T-cell (primary cell): ENCODE measurements at regions not wholly inside any gene's neighbourhood (a gene's known extent, or its start where the extent isn't known, plus 50 kb on each side); places are given as distances from the start of the nearest gene placed in this dataset.

ENCODE experiments used
- ATAC-seq, 4 experiments: fragments of 200-7000 bp in 3 of 4; fragments of 150-1000 bp in 1 of 4; cut with Tn5 transposase; replicated peaks in 1 of 4; 1 replicate in 3 of 4; 2 replicates in 1 of 4; pipeline ENCODE4 v1.10.0; 2021; ENCODE audit warnings: moderate library complexity in 3 of 4, mild to moderate bottlenecking in 2 of 4, moderate number of reproducible peaks in 1 of 4
- CTCF ChIA-PET, 2 donors: fragments of 300-600 bp; sonication (Branson Sonifier 250); formaldehyde crosslinking; loops; one replicate each; lab custom pipeline; 2022; ENCODE audit warnings: antibody characterized with exemption in 2 of 2; lab: Charles Lee
- POLR2A ChIA-PET, 2 donors: fragments of 300-600 bp; sonication (Branson Sonifier 250); formaldehyde crosslinking; loops; one replicate each; lab custom pipeline; 2022; ENCODE audit warnings: antibody characterized with exemption in 2 of 2; lab: Charles Lee
- DNase-seq, 35 experiments: peaks; one replicate each; pipeline versions ENCODE4 v3.0.0 to v3.0.0-alpha.2; 2013 to 2023
- H3K27ac ChIP-seq: one replicate; pipeline ENCODE4 v1.5.1; 2013; ENCODE audit warnings: low read length
- H3K27me3 ChIP-seq, 2 experiments: replicated peaks in 1 of 2; 1 replicate in 1 of 2; 2 replicates in 1 of 2; pipeline versions ENCODE4 v1.6.1 to v1.7.0; 2013; ENCODE audit warnings: low read length in 1 of 2, mixed read lengths in 1 of 2; ENCODE audit not compliant: control insufficient read depth in 2 of 2, insufficient read depth in 2 of 2; ENCODE audit errors: extremely low read depth in 1 of 2
- H3K36me3 ChIP-seq, 2 donors: 1 replicate in 1 of 2; 2 replicates in 1 of 2; pipeline versions ENCODE4 v1.6.1 to v1.7.0; 2013; ENCODE audit warnings: low read length in 1 of 2; ENCODE audit not compliant: control insufficient read depth in 2 of 2, insufficient read depth in 1 of 2; ENCODE audit errors: extremely low read depth in 1 of 2
- H3K4me1 ChIP-seq, 2 experiments: 1 replicate in 1 of 2; 2 replicates in 1 of 2; pipeline versions ENCODE4 v1.6.1 to v1.7.0; 2013; ENCODE audit warnings: low read length in 2 of 2, mixed read lengths in 1 of 2; ENCODE audit not compliant: insufficient read depth in 2 of 2, control insufficient read depth in 1 of 2; ENCODE audit errors: extremely low read depth in 1 of 2
- H3K4me3 ChIP-seq, 2 donors: 1 replicate in 1 of 2; 2 replicates in 1 of 2; pipeline versions ENCODE4 v1.5.1 to v1.7.0; 2013; ENCODE audit warnings: mild to moderate bottlenecking in 2 of 2, low read length in 1 of 2, moderate library complexity in 1 of 2; ENCODE audit not compliant: control insufficient read depth in 1 of 2; ENCODE audit errors: extremely low read depth in 1 of 2
- H3K9me3 ChIP-seq: 2 replicates; pipeline ENCODE4 v1.7.0; 2013
- H3K27ac Mint-ChIP-seq, 2 donors: one replicate each; pipeline ENCODE4 v1.8.0; 2020 to 2021; ENCODE audit warnings: mild to moderate bottlenecking in 2 of 2, mixed read lengths in 2 of 2
- H3K27me3 Mint-ChIP-seq, 2 donors: one replicate each; pipeline ENCODE4 v1.8.0; 2021 to 2022; ENCODE audit warnings: mixed read lengths in 2 of 2
- H3K36me3 Mint-ChIP-seq: one replicate; pipeline ENCODE4 v1.8.0; 2021; ENCODE audit warnings: mixed read lengths
- H3K4me1 Mint-ChIP-seq, 3 donors: one replicate each; pipeline ENCODE4 v1.8.0; 2020 to 2022; ENCODE audit warnings: mixed read lengths in 3 of 3, mild to moderate bottlenecking in 1 of 3
- H3K4me3 Mint-ChIP-seq, 3 donors: one replicate each; pipeline ENCODE4 v1.8.0; 2020 to 2022; ENCODE audit warnings: mild to moderate bottlenecking in 3 of 3, mixed read lengths in 3 of 3, moderate library complexity in 3 of 3
- H3K9me3 Mint-ChIP-seq, 3 donors: one replicate each; pipeline ENCODE4 v1.8.0; 2020 to 2022; ENCODE audit warnings: mixed read lengths in 3 of 3
- WGBS: methylation state at CpG from one replicate; pipeline ENCODE4 v1.1.5; 2013; ENCODE audit warnings: missing lambda C conversion rate; ENCODE audit not compliant: insufficient coverage; 5-methylcytosine and 5-hydroxymethylcytosine counted together

DNA sequence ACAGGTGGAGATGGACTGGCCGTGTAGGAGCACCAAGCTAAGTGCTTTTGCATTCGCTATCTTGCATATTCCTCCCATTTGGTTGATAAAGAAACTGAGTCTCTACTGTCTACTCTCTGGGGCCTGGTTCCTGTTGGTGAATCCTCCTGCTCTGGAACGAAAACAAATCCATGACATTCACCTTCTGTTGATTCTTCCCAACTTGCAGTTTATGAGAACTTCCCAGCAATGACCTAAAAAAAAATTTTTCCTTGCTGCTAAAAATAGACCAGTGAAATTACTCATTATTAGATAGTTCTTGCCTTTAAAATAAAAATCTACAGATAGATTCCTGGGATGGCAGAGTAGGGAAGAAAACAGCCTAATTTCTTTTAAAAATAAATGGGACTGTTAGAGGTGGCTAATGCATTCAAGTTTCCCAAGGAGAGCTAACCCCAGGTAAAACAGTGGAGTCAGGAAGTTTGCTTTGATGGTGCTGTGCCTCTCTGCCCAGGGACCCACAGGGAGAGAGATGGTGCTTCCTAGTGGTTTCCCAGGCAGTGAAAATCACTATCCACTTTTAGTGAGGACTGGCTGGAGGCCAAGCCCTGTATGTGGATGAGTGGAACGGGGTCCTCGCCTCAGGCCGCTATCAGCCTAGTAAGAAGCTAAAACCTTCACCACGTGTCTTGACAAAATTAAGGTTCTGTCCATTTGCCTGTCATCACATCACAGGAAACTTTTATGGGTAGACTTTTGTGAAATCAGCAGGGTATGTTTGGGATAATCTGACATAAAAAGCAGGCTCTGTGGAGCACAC is 68.4 kb upstream of the NR3C1 start:
- H3K4me1 ChIP-seq: no peaks in the 10 kb centered on the region
- no peak overlapping the region for H3K27ac ChIP-seq
- peaks cover 0 to 1% (median 0%) of the 10 kb centered on the region in 3 donors for H3K4me1 Mint-ChIP-seq
- CTCF ChIA-PET: no interaction called here
- H3K9me3 ChIP-seq: no peaks in the 10 kb centered on the region
- POLR2A ChIA-PET: no interaction called here
- ATAC-seq (no peak), DNase-seq (no peak)
- H3K27me3 ChIP-seq: no peaks in the 10 kb centered on the region
- H3K36me3 Mint-ChIP-seq: no peaks in the 10 kb centered on the region
- no peak overlapping the region for H3K27ac Mint-ChIP-seq
- H3K27me3 Mint-ChIP-seq: peaks cover 0 to 7% of the 10 kb centered on the region in 2 donors
- no peak overlapping the region for H3K4me3 ChIP-seq
- H3K36me3 ChIP-seq: no peaks in the 10 kb centered on the region
- H3K9me3 Mint-ChIP-seq: no peaks in the 10 kb centered on the region
- no peak overlapping the region for H3K4me3 Mint-ChIP-seq
- no CpG with 5 or more reads among the region's 7 CpGs for WGBS

DNA sequence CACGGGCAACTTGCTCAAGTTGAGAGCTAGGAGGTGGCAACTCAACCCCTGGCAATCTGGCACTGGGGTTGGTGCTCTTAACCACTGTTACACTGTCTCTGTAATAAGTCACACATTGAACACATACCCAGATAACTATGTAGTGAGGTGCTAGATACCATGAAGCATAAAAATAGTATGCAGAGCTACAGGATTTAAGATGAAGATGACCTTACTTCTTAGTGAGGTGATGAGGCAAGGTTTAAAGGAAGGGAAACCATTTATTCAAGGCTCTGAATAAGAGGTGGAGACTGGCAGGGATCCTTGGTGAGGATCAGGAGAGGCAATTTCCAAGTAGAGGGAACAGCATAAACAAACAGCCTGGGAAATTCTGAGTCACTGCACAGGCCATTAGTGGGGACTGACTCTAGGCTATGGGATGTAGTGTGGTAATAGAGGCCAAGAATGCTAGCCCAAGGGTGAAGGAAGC is 67.6 kb upstream of the NR3C1 start:
- POLR2A ChIA-PET: no interaction called here
- H3K4me3 ChIP-seq: no peak overlapping the region
- no peak overlapping the region for H3K27ac ChIP-seq
- Mint-ChIP-seq H3K9me3 (no peaks in the 10 kb centered on the region), H3K4me3 (no peak overlapping the region), H3K4me1 (no peaks in the 10 kb centered on the region), H3K27me3 (peaks cover 0 to 7% of the 10 kb centered on the region in 2 donors), H3K36me3 (no peaks in the 10 kb centered on the region), H3K27ac (no peak overlapping the region)
- WGBS: no CpG with 5 or more reads among the region's 1 CpG
- H3K36me3 ChIP-seq: no peaks in the 10 kb centered on the region
- CTCF ChIA-PET: no interaction called here
- DNase-seq (no peak), ATAC-seq (no peak)
- no peaks in the 10 kb centered on the region for H3K27me3 ChIP-seq
- no peaks in the 10 kb centered on the region for H3K9me3 ChIP-seq
- H3K4me1 ChIP-seq: no peaks in the 10 kb centered on the region

DNA sequence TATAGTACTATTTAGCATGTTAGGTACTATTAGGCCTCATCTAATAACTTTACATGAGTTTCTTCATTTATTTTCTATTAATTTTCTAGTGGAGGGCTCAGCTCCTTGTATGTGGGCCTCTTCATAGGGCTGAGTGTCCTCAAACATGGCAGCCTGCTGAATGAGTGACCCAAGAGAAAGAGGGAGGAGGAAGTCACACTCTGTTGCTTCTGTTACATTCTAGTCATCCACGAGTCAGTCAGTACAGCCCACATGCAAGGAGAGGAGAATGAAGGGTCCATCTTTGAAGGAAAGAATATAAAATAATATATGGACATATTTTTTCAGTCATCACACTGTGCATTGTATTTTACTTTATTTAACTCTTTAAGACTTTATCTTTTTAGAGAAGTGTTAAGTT is 66.6 kb upstream of the NR3C1 start:
- peaks cover 0 to 7% of the 10 kb centered on the region in 2 donors for H3K27me3 Mint-ChIP-seq
- no peak overlapping the region for H3K27ac Mint-ChIP-seq
- no peaks in the 10 kb centered on the region for H3K4me1 ChIP-seq
- no peaks in the 10 kb centered on the region for H3K9me3 ChIP-seq
- no peaks in the 10 kb centered on the region for H3K27me3 ChIP-seq
- ChIA-PET POLR2A (no interaction called here), CTCF (no interaction called here)
- DNase-seq: no peak
- no peaks in the 10 kb centered on the region for H3K36me3 Mint-ChIP-seq
- WGBS: no CpG with 5 or more reads among the region's 1 CpG
- no peak for ATAC-seq
- H3K9me3 Mint-ChIP-seq: no peaks in the 10 kb centered on the region
- no peak overlapping the region for H3K4me3 ChIP-seq
- no peaks in the 10 kb centered on the region for H3K4me1 Mint-ChIP-seq
- H3K27ac ChIP-seq: no peak overlapping the region
- no peaks in the 10 kb centered on the region for H3K36me3 ChIP-seq
- no peak overlapping the region for H3K4me3 Mint-ChIP-seq

DNA sequence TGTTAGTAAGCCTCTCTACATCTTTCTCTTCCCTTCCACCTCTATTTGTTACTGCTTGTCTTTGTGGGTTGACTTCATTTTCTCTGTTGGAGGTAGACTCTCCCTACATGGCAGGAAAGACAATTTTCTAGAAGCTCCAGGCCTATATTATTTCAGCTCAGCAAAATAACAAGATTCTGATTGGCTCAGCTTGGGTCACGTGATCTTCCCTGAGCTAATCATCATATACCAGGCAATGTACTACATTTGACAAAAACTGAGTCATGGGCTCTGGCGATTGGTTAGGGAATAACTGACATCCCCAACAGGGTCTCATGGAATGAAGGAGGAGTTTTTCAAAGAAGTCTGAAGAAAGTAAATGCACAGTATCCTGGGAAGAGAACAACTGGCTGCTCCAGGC is 65.6 kb upstream of the NR3C1 start:
- no peaks in the 10 kb centered on the region for H3K9me3 ChIP-seq
- no peak overlapping the region for H3K27ac ChIP-seq
- POLR2A ChIA-PET: no interaction called here
- no peaks in the 10 kb centered on the region for H3K36me3 ChIP-seq
- ATAC-seq (no peak), DNase-seq (no peak)
- H3K4me1 ChIP-seq: no peaks in the 10 kb centered on the region
- no peak overlapping the region for H3K27ac Mint-ChIP-seq
- peaks cover 0 to 7% of the 10 kb centered on the region in 2 donors for H3K27me3 Mint-ChIP-seq
- H3K27me3 ChIP-seq: no peaks in the 10 kb centered on the region
- no peaks in the 10 kb centered on the region for H3K9me3 Mint-ChIP-seq
- CTCF ChIA-PET: no interaction called here
- H3K4me3 Mint-ChIP-seq: no peak overlapping the region
- no peaks in the 10 kb centered on the region for H3K36me3 Mint-ChIP-seq
- WGBS: no CpG with 5 or more reads among the region's 2 CpGs
- no peak overlapping the region for H3K4me3 ChIP-seq
- H3K4me1 Mint-ChIP-seq: no peaks in the 10 kb centered on the region

DNA sequence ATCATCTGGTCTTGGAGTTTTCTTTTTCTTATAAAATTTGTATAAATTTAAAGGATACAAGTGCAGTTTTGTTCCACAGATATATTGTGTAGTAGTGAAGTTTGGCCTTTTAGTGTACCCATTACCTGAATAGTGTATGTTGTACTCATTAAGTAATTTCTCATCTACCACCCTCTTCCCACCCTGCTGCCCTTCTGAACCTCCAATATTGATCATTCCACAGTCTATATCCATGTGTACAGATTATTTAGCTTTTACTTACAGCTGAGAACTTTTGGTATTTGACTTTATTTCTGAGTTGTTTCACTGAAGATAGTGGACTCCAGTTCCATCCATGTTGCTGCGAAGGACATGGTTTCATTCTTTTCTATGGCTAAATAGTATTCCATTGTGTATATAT is 63.1 kb upstream of the NR3C1 start:
- H3K4me3 Mint-ChIP-seq: no peak overlapping the region
- peaks cover 2 to 7% of the 10 kb centered on the region in 2 donors for H3K27me3 Mint-ChIP-seq
- no peaks in the 10 kb centered on the region for H3K36me3 Mint-ChIP-seq
- ChIA-PET POLR2A (no interaction called here), CTCF (no interaction called here)
- no CpG with 5 or more reads among the region's 1 CpG for WGBS
- no peak for ATAC-seq
- DNase-seq: no peak
- Histone ChIP-seq H3K27me3 (no peaks in the 10 kb centered on the region), H3K9me3 (no peaks in the 10 kb centered on the region), H3K36me3 (no peaks in the 10 kb centered on the region), H3K4me1 (no peaks in the 10 kb centered on the region), H3K4me3 (no peak overlapping the region), H3K27ac (no peak overlapping the region)
- no peaks in the 10 kb centered on the region for H3K4me1 Mint-ChIP-seq
- H3K9me3 Mint-ChIP-seq: no peaks in the 10 kb centered on the region
- H3K27ac Mint-ChIP-seq: no peak overlapping the region

DNA sequence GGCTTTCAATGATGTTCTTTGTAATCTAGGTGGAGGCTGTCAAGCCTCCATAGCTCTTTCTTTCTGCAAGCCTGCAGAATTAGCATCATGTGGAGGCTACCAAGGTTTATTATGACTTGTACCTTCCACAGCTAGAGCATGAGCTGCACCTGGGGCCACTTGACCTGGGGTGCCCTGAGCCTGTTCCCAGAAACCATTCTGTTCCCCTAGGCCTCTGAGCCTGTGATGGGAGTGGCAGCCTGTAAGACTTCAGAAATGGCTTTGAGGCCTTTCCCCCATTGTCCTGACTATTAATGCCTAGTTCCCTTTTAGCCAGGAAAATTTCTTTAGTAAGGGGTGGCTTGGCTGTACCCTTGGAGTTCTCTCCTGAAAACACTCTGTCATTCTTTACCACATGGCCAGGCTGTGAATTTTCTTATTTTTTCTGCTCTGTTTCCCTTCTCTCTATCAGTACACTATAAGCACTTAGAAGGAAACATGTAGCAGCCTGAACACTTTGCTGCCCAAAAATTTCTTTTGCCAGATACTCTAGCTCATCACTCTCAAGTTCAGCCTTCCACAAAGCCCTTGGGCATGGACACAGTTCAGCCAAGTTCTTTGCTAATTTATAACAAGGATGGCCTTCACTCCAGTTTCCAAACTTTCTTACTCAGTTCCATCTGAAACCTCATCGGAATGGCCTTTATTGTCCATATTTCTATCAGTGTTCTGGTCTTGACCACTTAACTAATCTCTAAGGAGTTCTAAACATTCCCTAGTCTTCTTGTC is 61.4 kb upstream of the NR3C1 start:
- Histone ChIP-seq H3K36me3 (no peaks in the 10 kb centered on the region), H3K27ac (no peak overlapping the region), H3K27me3 (no peaks in the 10 kb centered on the region), H3K4me3 (no peak overlapping the region), H3K9me3 (no peaks in the 10 kb centered on the region), H3K4me1 (no peaks in the 10 kb centered on the region)
- ChIA-PET CTCF (no interaction called here), POLR2A (no interaction called here)
- H3K4me1 Mint-ChIP-seq: no peaks in the 10 kb centered on the region
- WGBS: 100% methylated on average over 1 of the region's 1 CpG
- ATAC-seq (no peak), DNase-seq (no peak)
- H3K27me3 Mint-ChIP-seq: peaks cover 2 to 7% of the 10 kb centered on the region in 2 donors
- no peaks in the 10 kb centered on the region for H3K9me3 Mint-ChIP-seq
- H3K36me3 Mint-ChIP-seq: no peaks in the 10 kb centered on the region
- H3K27ac Mint-ChIP-seq: no peak overlapping the region
- H3K4me3 Mint-ChIP-seq: no peak overlapping the region
